ENCODE measurements at regions not wholly inside any gene's neighbourhood (a gene's known extent, or its start where the extent isn't known, plus 50 kb on each side); places are given as distances from the start of the nearest gene placed in this dataset.

GRCh38 chr2:37499113-37499512, 154.7 kb downstream of the QPCT start:
- no peak for TF ChIP-seq CTCF (IDR thresholded peaks at IDR 0.05)
- TF ChIP-seq POLR2A (IDR thresholded peaks at IDR 0.05) = no peak
- TF ChIP-seq POLR2AphosphoS5 (IDR thresholded peaks at IDR 0.05) = no peak
- TF ChIP-seq EP300 (IDR thresholded peaks at IDR 0.05; ENCODE audit: low read depth) = no peak

All from transverse colon (tissue), 4 donors.